A172 (cell line): ENCODE measurements at regions not wholly inside any gene's neighbourhood (a gene's known extent, or its start where the extent isn't known, plus 50 kb on each side); places are given as distances from the start of the nearest gene placed in this dataset.

Source experiments
- DNase-seq: peaks from one replicate; pipeline ENCODE4 v3.0.0-alpha.2; 2015; ENCODE audit warnings: low spot score

DNA sequence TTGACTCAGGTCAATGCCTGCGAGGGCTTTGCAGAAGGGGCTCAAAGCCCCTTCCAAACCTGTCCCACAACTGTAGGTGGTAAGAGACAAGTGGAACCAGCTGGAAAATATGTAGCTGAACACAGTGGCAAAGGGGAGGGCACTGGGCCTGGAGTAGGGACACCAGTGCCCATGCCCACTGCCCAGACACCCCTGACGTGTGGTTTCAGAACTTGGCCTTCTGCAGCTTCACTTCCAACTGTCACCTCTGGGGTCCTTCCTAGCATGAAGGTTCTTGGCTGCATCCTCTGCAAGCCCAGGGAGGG is 233.1 kb upstream of the IRX1 start:
- no peak for DNase-seq

DNA sequence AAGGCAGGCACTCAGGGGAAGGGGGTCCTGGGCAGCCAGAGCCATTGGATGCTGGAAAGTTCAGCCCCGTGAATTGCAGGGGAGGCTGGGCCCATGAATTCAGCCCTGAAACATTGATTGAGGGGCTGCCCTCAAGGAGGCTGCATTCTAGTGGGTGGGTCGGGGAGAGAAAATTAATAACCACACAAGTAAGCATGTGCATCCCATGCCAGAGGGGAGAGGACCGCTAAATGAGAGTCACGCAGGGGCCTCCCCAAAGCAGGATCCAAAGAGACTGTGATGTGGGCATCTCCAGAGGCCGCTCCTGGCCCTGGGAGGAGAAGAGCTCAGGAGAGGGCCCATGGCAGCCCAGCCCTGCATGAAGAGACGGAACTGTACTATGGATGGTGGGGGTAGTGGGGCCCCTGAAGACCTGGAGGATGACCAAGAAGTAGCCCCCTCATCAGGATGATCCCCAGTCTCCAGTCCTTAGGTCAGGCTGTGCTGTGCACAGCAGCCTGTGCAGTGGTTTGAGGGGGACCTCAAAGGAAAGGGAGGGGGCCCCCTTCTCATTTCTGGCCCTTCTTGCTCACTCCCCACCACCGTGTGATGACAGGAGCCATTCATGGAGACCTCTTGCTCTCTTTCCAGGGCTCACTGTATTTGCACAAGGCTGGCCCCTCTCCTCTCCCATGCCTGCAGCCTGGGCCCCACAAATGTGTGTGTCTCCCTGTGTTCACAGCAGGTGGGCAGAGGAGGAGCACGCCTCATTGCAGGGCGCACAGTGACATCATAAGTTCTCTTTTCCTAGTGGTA is 233.6 kb upstream of the IRX1 start:
- no peak for DNase-seq

DNA sequence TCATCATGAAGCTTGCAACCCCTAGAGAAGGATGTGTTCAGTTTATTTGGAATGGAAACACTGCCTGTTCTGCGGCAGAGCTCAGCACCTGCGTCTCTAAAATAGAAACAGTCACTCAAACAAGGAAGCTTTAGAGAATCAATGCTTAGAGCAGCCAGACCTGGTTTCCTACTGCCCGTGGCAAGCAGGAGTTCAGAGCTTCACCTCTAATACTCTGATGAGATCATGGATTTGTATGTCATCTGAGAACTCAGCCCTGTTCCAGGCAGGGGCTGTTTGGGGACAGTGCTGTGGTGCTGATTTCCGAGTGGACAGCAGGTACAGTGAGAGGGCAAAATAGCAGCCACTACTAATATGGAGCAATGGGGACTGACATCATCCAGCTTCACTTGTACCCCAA is 236.0 kb upstream of the IRX1 start:
- DNase-seq = no peak

DNA sequence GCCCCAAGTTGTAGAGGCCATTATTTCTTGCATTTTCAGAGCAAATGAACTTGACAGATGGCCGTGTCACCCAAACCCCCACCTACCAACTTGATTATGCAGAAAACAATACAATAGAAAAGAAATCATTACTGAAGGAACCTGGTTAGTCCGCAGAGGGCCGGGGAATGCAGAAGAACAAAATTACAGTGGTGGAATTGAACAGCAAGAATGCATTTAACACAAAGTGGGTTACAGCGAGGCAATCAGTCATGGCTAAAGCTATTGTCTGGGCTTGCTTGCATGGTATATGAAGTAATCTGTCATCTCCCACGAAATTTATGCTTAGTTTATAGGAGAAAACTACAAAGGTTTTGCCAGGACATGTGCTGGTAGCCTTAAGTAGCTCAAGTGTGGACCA is 238.3 kb upstream of the IRX1 start:
- no peak for DNase-seq

DNA sequence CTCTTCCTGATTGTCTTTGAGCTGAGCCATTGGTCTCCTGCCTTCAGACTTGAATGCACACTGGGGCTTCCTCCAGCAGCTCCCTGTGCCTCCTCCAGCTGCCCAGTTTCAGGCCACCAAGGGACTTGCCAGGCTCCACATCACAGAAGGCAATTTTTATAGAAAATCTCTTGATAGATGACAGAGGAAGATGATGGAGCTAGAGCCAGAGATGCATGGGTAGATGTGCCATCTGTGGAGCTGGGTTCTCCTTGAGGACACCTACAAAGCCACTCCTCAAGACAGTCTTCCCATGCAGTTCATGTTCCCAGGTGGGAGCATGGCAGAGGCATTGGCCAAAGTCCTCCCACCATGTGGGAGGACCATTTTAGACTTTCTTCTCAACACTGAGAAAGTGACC is 239.6 kb upstream of the IRX1 start:
- no peak for DNase-seq

DNA sequence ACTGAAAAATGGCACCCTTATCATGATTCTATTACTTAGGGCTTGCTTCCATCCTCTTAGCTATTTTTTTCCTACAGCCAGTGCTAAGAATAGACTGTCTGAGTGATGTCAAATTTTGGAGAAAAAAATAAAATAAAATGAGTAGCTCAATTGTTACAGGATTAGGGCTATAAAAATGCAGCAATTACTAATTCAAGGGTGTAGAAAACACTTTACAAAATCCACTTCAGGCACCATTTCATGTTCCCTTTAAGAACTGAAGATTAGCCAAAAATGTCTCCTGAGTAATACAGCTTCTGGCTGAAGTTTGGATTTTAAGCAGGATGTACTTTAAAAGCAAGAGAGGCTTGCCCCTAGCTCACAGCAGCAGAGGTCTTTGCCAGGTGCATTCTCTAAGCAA is 240.5 kb upstream of the IRX1 start:
- DNase-seq = no peak

DNA sequence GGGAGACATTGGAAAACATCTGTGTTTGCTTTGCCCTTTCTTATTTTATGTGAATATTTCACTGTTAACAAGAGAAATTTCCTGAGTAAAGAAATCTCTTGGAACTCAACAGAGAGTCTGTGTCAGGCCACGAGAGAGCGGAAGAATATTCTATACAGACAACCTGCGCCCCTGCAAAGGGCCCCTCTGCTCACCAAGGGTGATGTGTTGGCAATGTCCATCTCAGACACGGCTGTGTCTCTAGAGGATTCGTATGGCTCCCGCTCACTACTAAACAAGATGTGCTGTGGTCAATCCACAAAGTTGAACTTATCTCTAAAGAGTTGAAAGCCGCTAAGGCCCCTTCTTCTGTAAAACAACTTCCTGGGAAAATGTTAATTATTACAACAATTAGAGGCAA is 241.0 kb upstream of the IRX1 start:
- DNase-seq = no peak

- no peak for DNase-seq
Observed at GRCh38 chr5:3353561-3353960, 242.1 kb upstream of the IRX1 start.

DNA sequence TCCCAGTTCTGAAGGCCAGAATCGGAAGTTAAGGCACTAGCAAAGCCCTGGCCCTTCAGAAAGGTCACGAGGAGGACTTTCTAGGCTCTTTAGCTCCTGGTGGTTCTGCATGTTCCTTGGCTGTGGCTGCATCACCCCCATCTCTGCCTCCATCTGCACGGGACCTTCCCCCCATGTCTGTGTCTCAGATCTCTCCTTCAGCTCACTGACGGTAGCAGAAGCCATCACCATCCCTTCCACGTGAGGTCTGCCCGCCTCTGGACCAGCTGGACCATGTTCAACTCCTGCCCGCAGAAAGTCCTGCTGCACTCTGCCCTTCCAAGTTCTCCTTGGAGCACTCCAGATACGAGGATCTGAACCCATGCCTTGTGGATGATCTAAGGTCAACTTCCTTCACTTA is 242.9 kb upstream of the IRX1 start:
- DNase-seq = no peak

DNA sequence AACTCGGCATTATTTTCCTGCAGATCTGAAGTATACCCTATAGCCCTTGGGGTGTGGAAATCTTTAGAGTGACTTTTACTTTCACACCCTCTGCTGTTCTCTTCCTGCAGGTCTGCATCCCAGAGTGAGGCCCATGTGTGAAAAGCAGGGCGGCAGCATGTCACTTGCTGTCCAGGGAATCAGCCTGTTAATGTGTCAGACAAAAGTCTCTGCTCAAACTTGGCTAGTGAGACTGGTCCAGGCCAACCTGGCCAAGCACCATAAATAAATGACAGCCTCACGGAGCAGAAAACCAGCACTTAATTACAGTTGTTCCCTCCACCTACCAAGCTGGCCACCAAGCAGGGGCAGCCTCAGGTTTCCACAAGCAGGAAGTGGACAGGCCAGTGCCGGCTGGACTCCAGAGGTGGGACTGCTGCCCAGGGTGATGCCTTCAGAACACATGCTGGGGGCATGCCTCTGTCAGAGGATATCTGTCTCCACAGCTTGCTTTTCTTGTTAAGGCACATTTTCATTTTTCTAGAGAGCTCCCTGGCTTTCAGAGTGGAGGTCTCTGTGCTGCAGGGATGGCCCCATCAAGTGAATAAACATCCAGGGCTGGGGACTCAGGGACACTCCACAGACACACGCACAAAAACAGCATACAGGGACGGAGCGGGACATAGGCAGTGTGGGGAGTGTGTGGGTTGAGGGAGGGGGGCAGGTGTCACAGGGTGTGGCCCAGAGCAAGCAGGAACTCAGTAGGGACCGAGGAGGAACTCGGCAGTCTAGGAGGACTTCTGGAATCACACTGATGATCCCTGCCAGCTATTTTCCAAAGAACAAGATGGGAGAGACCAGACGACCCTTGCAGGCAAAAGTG is 243.8 kb upstream of the IRX1 start:
- no peak for DNase-seq

DNA sequence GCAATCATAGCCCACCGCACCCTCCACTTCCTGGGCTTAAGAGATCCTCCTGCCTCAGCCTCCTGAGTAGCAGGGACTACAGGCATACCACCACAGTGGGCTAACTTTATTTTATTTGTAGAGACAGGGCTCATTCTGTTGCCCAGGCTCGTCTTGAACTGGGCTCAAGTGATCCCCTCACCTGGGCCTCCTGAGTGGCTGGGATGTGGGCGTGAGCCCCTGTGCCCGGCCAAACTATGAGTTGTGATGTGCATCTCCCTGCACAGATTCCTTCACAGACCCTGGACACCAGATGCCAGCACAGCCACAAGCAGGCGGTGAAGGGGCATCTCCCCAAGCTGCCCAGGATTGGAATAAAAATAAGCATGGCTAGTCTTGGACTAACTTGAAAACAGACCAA is 244.9 kb upstream of the IRX1 start:
- DNase-seq = no peak

DNA sequence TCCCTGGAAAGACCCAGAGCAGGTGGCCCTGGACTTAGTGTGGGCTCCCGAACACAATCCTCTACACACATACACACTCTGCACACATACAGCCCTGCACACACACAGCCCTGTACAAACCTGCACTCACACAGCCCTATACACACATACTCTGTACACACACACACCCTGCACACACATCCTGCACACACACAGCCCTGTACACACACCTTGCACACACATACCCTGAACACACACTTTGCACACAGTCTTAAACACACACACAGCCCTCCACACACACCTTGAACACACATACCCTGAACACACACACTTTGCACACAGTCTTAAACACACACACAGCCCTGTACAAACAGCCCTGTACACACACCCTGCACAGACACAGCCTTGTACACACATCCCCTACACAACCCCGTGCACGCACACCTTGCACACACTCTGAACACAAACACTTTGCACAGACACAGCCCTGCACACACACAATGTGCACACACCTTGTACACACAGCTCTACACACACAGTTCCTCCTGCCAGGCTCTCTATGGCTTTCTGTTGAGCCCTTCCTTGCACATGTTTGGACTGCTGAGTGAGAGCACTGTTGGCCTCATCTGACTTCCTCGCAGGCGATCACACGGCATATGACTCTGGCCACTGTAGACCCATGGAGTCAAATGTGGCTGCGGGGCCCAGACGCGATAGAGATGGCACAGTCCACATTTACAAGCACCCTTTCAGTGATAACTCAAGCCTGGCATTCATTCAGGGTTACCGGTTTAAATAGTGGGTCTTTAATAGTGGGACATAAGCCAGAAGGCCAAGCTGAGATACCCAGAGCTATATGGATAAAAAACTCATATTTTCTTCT is 245.7 kb upstream of the IRX1 start:
- no peak for DNase-seq

DNA sequence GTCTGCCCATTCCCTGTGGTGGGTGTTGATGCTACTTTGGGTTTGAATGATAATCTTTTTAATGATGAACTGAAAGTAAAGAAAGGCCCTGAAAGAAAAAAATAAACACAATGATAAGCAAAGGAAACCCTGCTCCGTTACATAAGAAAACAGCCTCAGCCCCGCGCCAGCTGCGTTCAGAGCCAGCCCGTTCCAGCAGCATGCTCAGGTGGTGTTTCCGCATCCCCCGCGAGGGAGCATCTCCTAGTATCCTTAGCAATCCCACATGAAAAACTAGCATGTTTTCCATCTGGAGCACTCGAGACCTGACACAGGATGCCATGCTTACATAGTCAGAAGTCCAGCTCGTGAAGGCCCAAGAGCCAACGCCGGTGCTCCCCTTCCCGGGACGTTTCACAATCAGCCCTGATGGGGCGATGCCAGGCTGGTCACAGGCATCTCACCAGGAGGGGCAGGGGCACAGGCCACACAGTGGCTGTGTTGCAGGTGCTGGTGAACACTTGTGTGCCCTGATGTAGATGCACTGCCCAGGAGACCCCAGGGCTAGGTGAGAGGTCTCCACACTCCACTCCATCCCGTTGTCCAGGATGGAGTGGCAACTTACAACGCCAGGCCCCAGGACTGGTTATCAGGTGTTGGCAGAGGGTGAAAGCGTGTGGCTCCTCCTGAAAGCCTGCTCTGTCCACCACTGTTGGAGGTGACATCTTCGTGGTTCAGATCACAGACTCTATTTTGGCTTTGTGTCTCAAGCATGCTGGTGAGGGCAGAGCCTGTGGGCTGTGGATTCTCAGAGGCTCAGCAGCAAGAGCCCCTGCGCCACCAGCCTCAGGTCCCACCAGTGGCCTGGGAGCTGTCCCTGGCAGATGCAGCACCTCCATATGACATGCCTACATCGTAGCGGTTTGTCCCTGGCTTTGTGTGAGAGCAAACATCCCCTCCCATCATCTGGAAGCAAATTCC is 246.8 kb upstream of the IRX1 start:
- DNase-seq = no peak

DNA sequence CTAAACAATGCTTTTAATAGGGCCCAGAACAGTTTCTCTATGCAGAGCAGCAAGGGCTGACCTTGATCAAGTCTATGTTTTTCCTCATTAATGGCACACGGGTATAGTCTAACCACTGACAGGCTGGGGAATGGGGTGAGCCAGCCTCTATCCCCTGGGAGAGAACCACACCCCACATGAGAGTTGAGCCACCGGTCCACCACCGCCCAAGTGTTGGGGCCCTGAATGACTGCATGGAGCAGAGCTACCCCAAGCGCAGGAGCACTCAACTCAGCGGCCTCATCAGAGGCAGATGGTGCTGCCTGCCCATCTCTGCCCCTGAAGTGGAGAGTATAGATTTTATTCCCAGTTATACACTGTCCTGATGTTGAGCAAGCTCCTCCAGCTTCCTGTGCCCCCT is 247.9 kb upstream of the IRX1 start:
- DNase-seq = no peak

DNA sequence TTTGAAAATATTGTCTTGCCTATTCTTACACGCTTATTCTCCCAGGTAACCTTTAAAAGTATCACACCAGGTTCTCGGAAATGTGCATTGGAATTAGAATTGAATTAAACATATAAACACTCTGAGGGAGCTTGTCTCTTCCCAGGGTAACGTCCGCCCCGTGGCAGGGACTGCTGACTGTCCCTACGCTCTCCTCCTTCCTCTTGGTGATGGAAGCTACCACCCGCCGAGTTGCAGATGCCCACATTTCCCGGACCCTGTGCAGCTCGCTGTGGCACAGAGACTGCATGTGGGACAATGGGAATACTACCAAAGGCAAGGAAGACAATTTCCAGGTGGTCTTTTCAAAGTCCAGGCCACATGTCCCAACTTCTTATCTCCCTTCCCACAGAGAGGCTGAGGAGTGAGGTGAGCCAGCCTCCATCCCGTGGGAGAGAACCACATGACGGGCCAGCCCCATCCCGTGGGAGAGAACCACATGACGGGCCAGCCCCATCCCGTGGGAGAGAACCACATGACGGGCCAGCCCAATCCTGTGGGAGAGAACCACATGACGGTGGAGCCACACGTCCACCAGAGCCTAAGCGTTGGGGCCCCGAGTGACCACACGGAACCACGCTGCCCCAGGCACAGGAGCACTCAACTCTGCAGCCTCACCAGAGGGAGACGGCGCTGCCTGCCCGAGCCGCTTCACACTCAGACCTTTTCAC is 249.4 kb upstream of the IRX1 start:
- DNase-seq = no peak

- no peak for DNase-seq
Observed at GRCh38 chr5:3345195-3345594, 250.4 kb upstream of the IRX1 start.

DNA sequence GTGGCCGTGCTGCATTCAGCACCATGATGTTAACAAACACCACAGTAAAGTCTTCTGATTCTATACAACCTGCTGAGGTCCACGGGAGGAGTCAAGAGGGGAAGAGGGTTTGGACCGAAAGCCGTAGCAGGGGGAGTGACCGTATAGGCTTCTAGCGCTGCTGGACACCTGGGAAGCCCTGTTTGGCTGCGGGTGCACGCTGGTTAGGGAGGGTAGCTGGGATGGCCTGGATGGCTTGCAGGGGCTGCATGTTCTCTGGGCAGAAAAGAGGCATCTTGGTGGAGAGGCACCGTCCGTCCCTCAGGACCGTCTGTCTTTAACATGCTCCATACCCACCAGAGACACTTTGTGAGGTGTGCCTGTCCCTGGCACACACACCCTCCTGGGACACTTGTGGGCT is 251.0 kb upstream of the IRX1 start:
- DNase-seq = no peak

DNA sequence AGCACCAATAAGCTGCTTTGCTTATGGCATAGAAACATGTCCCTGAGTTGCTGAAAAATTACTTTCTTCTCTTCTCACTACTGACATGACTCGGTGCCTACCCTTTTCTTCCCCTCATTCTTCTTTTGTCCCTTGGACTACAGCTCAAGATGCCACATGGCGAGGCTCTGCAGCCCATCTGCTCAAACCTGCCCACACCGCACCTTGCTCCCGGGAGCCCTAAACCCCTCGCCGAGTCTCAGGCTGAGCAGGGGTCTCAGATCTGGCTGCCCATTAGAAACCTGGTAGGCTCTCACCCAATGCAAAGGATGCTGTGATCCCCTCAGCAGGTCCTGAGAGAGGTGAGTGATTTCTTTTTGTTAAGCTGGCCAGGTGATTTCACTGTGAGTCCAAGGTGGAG is 251.7 kb upstream of the IRX1 start:
- DNase-seq = no peak

- no peak for DNase-seq
Observed at GRCh38 chr5:3343211-3343610, 252.4 kb upstream of the IRX1 start.

DNA sequence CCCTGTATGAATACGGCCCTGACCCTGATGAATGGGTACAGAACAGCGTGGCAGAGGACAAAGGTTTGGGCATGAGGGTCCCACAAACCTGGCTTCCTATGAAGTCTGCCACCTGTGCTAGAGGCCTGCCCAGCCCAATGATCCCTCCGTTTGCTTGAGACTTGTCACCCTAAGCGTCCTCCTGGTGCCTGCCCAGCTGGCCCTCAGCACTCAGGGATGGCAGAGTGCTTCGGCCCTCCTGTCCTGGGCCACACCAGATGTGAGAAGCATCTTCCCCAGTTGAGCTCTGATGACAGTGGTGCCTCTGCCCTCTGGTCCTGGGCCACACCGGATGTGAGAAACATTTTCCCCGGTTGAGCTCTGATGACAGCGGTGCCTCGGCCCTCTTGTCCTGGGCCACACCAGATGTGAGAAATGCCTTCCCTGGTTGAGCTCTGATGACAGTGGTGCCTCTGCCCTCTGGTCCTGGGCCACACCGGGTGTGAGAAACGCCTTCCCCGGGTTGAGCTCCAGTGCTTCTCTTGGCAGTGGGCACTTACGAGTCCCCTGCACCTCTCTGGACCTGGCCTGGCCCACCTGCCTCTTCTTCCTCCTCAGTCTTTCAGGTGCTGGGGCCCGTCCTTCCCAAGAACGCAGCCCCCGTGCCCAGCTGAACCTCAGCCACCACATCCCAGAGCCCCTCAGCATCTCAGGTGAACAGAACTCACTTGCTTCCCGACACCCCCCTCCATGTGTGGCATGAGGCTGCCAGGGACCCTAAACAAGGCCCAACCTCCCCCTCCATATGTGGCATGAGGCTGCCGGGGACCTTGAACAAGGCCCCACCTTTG is 253.1 kb upstream of the IRX1 start:
- no peak for DNase-seq
